ENCODE measurements at regions not wholly inside any gene's neighbourhood (a gene's known extent, or its start where the extent isn't known, plus 50 kb on each side); places are given as distances from the start of the nearest gene placed in this dataset.

GRCh38 chr11:29916040-29916439 lies 100.8 kb downstream of the KCNA4 start:
- no peak for DNase-seq (ENCODE audit: low read depth)
- FAIRE-seq: no peak
- H2AFZ ChIP-seq (ENCODE audit: low read depth, low read length): no peak overlapping the region
- TF ChIP-seq EZH2 (IDR thresholded peaks at IDR 0.05; ENCODE audit: insufficient read depth, low read length): no peak
- TF ChIP-seq, protein P1, sequence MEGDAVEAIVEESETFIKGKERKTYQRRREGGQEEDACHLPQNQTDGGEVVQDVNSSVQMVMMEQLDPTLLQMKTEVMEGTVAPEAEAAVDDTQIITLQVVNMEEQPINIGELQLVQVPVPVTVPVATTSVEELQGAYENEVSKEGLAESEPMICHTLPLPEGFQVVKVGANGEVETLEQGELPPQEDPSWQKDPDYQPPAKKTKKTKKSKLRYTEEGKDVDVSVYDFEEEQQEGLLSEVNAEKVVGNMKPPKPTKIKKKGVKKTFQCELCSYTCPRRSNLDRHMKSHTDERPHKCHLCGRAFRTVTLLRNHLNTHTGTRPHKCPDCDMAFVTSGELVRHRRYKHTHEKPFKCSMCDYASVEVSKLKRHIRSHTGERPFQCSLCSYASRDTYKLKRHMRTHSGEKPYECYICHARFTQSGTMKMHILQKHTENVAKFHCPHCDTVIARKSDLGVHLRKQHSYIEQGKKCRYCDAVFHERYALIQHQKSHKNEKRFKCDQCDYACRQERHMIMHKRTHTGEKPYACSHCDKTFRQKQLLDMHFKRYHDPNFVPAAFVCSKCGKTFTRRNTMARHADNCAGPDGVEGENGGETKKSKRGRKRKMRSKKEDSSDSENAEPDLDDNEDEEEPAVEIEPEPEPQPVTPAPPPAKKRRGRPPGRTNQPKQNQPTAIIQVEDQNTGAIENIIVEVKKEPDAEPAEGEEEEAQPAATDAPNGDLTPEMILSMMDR (IDR thresholded peaks at IDR 0.05; ENCODE audit: insufficient read depth, low read depth, low read length): no peak
- H3K4me1 ChIP-seq (ENCODE audit: insufficient read depth, low read length): no peaks in the 10 kb centered on the region
- no peak overlapping the region for H3K4me3 Mint-ChIP-seq (ENCODE audit: unreplicated experiment)
- no peak overlapping the region for H3K9ac ChIP-seq (ENCODE audit: low read length)
- H3K4me3 ChIP-seq (ENCODE audit: insufficient read depth, low read depth, low read length): no peak overlapping the region
- no peaks in the 10 kb centered on the region for H3K36me3 ChIP-seq (ENCODE audit: insufficient read depth, low read length)
- H3K4me1 Mint-ChIP-seq (ENCODE audit: low read depth, unreplicated experiment): peaks cover 3% of the 10 kb centered on the region
- no peak overlapping the region for H3K27ac Mint-ChIP-seq (ENCODE audit: unreplicated experiment)
- H3K27me3 Mint-ChIP-seq (ENCODE audit: low read depth, unreplicated experiment): peaks cover 3% of the 10 kb centered on the region
- H3K79me2 ChIP-seq (ENCODE audit: insufficient read depth, low read length): no peaks in the 10 kb centered on the region
- H3K27ac ChIP-seq (ENCODE audit: low read depth, low read length): no peak overlapping the region
- no peaks in the 10 kb centered on the region for H3K36me3 Mint-ChIP-seq (ENCODE audit: low read depth, unreplicated experiment)
- H4K20me1 ChIP-seq (ENCODE audit: insufficient read depth, low read length): no peaks in the 10 kb centered on the region
- H3K9me3 ChIP-seq (ENCODE audit: insufficient read depth, low read depth, low read length): no peaks in the 10 kb centered on the region
- H3K9me3 Mint-ChIP-seq (ENCODE audit: unreplicated experiment): peaks cover 2% of the 10 kb centered on the region
- no peaks in the 10 kb centered on the region for H3K27me3 ChIP-seq (ENCODE audit: insufficient read depth, low read length)
- H3K4me2 ChIP-seq (ENCODE audit: low read length): no peak overlapping the region

DNA sequence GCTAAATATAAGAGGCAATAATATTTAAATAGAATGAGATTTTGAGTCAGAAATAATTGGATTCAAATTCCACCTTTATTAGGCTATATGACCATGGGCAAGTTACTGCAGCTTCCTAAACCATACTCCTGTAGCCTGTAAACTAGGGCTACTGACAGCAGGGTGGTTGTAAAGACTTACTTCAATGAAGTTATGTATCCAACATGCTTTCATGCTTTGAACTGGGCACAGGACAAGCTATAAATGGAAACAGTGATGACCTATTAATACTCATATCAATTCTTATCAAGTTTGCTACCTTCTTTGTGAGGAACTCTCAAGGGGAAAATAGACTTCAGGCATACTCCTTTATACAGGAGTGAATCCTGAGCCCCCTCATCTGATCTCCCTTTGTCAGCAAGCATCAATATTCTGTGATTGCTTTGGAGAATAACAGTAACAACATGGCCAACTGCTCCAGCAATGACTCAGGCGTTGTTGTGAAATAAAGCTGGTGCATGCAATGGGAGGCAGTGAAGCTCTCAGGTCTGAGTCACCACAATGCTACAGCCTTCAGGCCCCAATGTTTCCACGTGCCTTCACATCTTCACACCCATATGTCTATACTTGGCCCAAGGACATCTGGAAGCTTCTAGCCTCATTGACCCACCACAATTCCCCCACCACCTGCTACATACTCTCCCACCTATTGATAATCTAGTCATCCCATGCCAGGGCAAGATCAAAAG lies 102.5 kb downstream of the KCNA4 start:
- no peaks in the 10 kb centered on the region for H3K79me2 ChIP-seq (ENCODE audit: insufficient read depth, low read length)
- H3K9ac ChIP-seq (ENCODE audit: low read length): no peak overlapping the region
- H3K27ac Mint-ChIP-seq (ENCODE audit: unreplicated experiment): no peak overlapping the region
- no peaks in the 10 kb centered on the region for H3K9me3 ChIP-seq (ENCODE audit: insufficient read depth, low read depth, low read length)
- H3K4me1 Mint-ChIP-seq (ENCODE audit: low read depth, unreplicated experiment): peaks cover 3% of the 10 kb centered on the region
- H3K4me3 ChIP-seq (ENCODE audit: insufficient read depth, low read depth, low read length): no peak overlapping the region
- H3K27me3 Mint-ChIP-seq (ENCODE audit: low read depth, unreplicated experiment): no peaks in the 10 kb centered on the region
- H4K20me1 ChIP-seq (ENCODE audit: insufficient read depth, low read length): no peaks in the 10 kb centered on the region
- DNase-seq (ENCODE audit: low read depth) (no peak), FAIRE-seq (no peak)
- no peak overlapping the region for H3K4me3 Mint-ChIP-seq (ENCODE audit: unreplicated experiment)
- no peaks in the 10 kb centered on the region for H3K36me3 ChIP-seq (ENCODE audit: insufficient read depth, low read length)
- no peaks in the 10 kb centered on the region for H3K27me3 ChIP-seq (ENCODE audit: insufficient read depth, low read length)
- H3K4me2 ChIP-seq (ENCODE audit: low read length): no peak overlapping the region
- no peak overlapping the region for H2AFZ ChIP-seq (ENCODE audit: low read depth, low read length)
- TF ChIP-seq, protein P1 (IDR thresholded peaks at IDR 0.05; ENCODE audit: insufficient read depth, low read depth, low read length): no peak
- no peak for TF ChIP-seq EZH2 (IDR thresholded peaks at IDR 0.05; ENCODE audit: insufficient read depth, low read length)
- peaks cover 2% of the 10 kb centered on the region for H3K9me3 Mint-ChIP-seq (ENCODE audit: unreplicated experiment)
- H3K27ac ChIP-seq (ENCODE audit: low read depth, low read length): no peak overlapping the region
- H3K4me1 ChIP-seq (ENCODE audit: insufficient read depth, low read length): no peaks in the 10 kb centered on the region
- H3K36me3 Mint-ChIP-seq (ENCODE audit: low read depth, unreplicated experiment): no peaks in the 10 kb centered on the region

GRCh38 chr11:29913352-29913751 lies 103.5 kb downstream of the KCNA4 start:
- H3K27me3 Mint-ChIP-seq (ENCODE audit: low read depth, unreplicated experiment): no peaks in the 10 kb centered on the region
- no peak overlapping the region for H3K27ac Mint-ChIP-seq (ENCODE audit: unreplicated experiment)
- TF ChIP-seq EZH2 (IDR thresholded peaks at IDR 0.05; ENCODE audit: insufficient read depth, low read length): no peak
- TF ChIP-seq, protein P1 (IDR thresholded peaks at IDR 0.05; ENCODE audit: insufficient read depth, low read depth, low read length): no peak
- H3K36me3 Mint-ChIP-seq (ENCODE audit: low read depth, unreplicated experiment): no peaks in the 10 kb centered on the region
- no peaks in the 10 kb centered on the region for H3K36me3 ChIP-seq (ENCODE audit: insufficient read depth, low read length)
- peaks cover 2% of the 10 kb centered on the region for H3K9me3 Mint-ChIP-seq (ENCODE audit: unreplicated experiment)
- no peaks in the 10 kb centered on the region for H4K20me1 ChIP-seq (ENCODE audit: insufficient read depth, low read length)
- no peak overlapping the region for H3K27ac ChIP-seq (ENCODE audit: low read depth, low read length)
- no peak overlapping the region for H2AFZ ChIP-seq (ENCODE audit: low read depth, low read length)
- no peak overlapping the region for H3K4me2 ChIP-seq (ENCODE audit: low read length)
- H3K9me3 ChIP-seq (ENCODE audit: insufficient read depth, low read depth, low read length): no peaks in the 10 kb centered on the region
- no peak overlapping the region for H3K4me3 Mint-ChIP-seq (ENCODE audit: unreplicated experiment)
- no peak overlapping the region for H3K4me3 ChIP-seq (ENCODE audit: insufficient read depth, low read depth, low read length)
- peaks cover 3% of the 10 kb centered on the region for H3K4me1 Mint-ChIP-seq (ENCODE audit: low read depth, unreplicated experiment)
- H3K9ac ChIP-seq (ENCODE audit: low read length): no peak overlapping the region
- no peak for FAIRE-seq
- no peaks in the 10 kb centered on the region for H3K79me2 ChIP-seq (ENCODE audit: insufficient read depth, low read length)
- H3K27me3 ChIP-seq (ENCODE audit: insufficient read depth, low read length): no peaks in the 10 kb centered on the region
- DNase-seq (ENCODE audit: low read depth): no peak
- H3K4me1 ChIP-seq (ENCODE audit: insufficient read depth, low read length): no peaks in the 10 kb centered on the region
